ENCODE measurements at regions not wholly inside any gene's neighbourhood (a gene's known extent, or its start where the extent isn't known, plus 50 kb on each side); places are given as distances from the start of the nearest gene placed in this dataset.

DNA sequence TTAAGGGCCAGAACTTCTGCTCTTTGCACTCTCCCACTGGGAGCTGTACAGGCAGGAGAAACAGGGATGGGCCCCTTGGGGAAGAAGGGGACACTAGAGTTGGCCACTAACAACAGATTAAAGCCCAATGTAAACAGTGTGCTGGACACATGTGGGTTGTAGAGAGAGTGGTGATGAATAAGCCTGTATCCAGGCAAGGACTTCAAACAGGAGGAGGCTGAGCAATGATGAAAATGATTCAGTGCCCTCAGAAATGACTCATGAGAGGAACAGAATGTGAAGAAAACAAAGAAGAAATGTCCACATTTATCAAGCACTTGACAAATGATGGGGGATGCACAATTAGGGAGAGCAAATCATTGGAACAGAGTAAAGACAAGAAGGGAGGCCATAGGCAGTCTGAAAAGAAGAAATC lies 242.3 kb downstream of the TBX18 start:
- TF ChIP-seq, protein P1, sequence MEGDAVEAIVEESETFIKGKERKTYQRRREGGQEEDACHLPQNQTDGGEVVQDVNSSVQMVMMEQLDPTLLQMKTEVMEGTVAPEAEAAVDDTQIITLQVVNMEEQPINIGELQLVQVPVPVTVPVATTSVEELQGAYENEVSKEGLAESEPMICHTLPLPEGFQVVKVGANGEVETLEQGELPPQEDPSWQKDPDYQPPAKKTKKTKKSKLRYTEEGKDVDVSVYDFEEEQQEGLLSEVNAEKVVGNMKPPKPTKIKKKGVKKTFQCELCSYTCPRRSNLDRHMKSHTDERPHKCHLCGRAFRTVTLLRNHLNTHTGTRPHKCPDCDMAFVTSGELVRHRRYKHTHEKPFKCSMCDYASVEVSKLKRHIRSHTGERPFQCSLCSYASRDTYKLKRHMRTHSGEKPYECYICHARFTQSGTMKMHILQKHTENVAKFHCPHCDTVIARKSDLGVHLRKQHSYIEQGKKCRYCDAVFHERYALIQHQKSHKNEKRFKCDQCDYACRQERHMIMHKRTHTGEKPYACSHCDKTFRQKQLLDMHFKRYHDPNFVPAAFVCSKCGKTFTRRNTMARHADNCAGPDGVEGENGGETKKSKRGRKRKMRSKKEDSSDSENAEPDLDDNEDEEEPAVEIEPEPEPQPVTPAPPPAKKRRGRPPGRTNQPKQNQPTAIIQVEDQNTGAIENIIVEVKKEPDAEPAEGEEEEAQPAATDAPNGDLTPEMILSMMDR (IDR thresholded peaks at IDR 0.05) = no peak
- TF ChIP-seq POLR2A (IDR thresholded peaks at IDR 0.05) (no peak), EP300 (IDR thresholded peaks at IDR 0.05) (peak in 1 of 2 donors; percentile 66)

Measured in tibial nerve (tissue), 4 donors.